ENCODE measurements at regions not wholly inside any gene's neighbourhood (a gene's known extent, or its start where the extent isn't known, plus 50 kb on each side); places are given as distances from the start of the nearest gene placed in this dataset.
"Not testable (repeated sequence)": the region's sequence is repeated elsewhere in the genome, so short reads cannot be mapped to it uniquely, and the experiment has no call there.

GRCh38 chr9:97105220-97105619, 66.3 kb upstream of the CTSV start:
- TF ChIP-seq CTCF (IDR thresholded peaks at IDR 0.05); USF2 (IDR thresholded peaks at IDR 0.05); RAD21 (conservative IDR thresholded peaks at IDR 0.05 in 1 of 2, IDR thresholded peaks at IDR 0.05 in 1 of 2); MAZ (IDR thresholded peaks at IDR 0.05; ENCODE audit: borderline replicate concordance, low read depth, low read length); ELK1 (IDR thresholded peaks at IDR 0.05; ENCODE audit: low read depth, low read length); HDAC2 (IDR thresholded peaks at IDR 0.05); POLR2A (IDR thresholded peaks at IDR 0.05; ENCODE audit: low read length); CBX2 (IDR thresholded peaks at IDR 0.05; ENCODE audit: borderline replicate concordance, low read depth); CHD2 (IDR thresholded peaks at IDR 0.05; ENCODE audit: low read length, partially characterized antibody); FOSB (CRISPR knock-in tag; IDR thresholded peaks at IDR 0.05): not testable (repeated sequence)
- peak; percentile 31 for TF ChIP-seq MAFK (IDR thresholded peaks at IDR 0.05; ENCODE audit: partially characterized antibody)
